GM12892 (cell line): ENCODE measurements at regions not wholly inside any gene's neighbourhood (a gene's known extent, or its start where the extent isn't known, plus 50 kb on each side); places are given as distances from the start of the nearest gene placed in this dataset.

ENCODE experiments used
- POLR2A ChIP-seq: IDR thresholded peaks from 2 replicates; pipeline ENCODE4 v1.6.1; 2011; ENCODE audit warnings: low read depth, low read length, control low read depth
- POLR2AphosphoS5 ChIP-seq: IDR thresholded peaks from 2 replicates; pipeline ENCODE4 v1.6.1; 2011; ENCODE audit warnings: low read depth, low read length, control low read depth
- TAF1 ChIP-seq: IDR thresholded peaks from 2 replicates; pipeline ENCODE4 v1.6.1; 2011; ENCODE audit warnings: low read depth, mild to moderate bottlenecking, control low read depth, low read length, borderline replicate concordance

DNA sequence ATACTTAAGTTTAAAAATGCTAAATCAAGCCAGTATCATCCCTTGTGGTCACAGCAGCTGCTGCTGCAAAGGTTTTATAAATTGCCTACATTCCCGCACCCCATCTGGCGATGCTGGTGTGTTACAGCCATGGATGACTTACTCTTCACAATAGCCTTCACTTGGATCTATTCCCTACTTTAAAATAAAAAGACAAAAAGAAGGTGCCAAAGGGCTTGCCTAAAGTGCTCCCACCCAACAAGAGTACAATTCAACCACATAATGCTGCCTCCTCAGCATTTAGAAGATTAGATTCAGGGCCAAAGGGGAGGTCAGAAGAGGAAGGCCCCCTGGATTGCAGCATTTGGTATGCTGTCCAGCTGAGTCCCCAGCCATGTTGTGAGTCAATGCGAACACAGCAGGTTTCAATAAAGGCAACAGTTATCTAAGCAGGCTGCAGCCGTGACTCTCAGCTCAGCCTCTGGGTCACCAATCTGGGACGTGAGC lies 176.1 kb downstream of the DAD1 start:
- TF ChIP-seq POLR2A (no peak), POLR2AphosphoS5 (no peak), TAF1 (no peak)
